ENCODE measurements at regions not wholly inside any gene's neighbourhood (a gene's known extent, or its start where the extent isn't known, plus 50 kb on each side); places are given as distances from the start of the nearest gene placed in this dataset.

- in situ Hi-C loops (cut with HindIII; ENCODE audit: low pct_ligation_motif_present, low sequenced_read_pairs) = no loop called here
- H3K27ac ChIP-seq = no peak overlapping the region
- TF ChIP-seq CTCF (IDR thresholded peaks at IDR 0.05; ENCODE audit: low read depth, low read length, missing control alignments) = no peak
- H3K36me3 ChIP-seq (replicated peaks) = no peaks in the 10 kb centered on the region
- no peaks in the 10 kb centered on the region for H3K27me3 ChIP-seq (replicated peaks)
- DNase-seq = no peak
- no peak overlapping the region for H3K4me3 ChIP-seq (ENCODE audit: low read depth, low read length)
Measured at GRCh38 chr2:173851141-173851641, 114.0 kb downstream of the SP3 start.

DNA sequence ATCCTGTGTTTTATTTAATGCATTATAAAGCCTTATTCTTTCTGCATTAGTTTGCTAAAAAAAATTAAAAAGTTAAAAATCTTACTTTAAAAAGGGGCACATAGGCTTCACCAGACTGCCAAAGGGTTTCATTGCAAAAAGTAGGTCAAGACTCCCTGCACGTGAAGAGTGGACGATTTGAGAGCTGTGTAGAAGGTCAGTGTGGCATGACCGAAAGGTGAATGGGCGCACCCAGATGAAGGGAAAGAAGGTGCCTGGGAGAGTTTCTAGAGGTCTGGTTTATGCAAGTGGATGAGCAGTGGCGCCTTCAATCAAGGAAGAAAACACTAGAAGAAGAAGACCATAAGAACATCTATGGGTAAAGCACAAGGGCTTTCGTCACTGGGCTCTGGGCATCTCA is 111.0 kb downstream of the SP3 start:
- no peaks in the 10 kb centered on the region for H3K36me3 ChIP-seq (replicated peaks)
- in situ Hi-C loops (cut with HindIII; ENCODE audit: low pct_ligation_motif_present, low sequenced_read_pairs) = no loop called here
- no peak overlapping the region for H3K4me3 ChIP-seq (ENCODE audit: low read depth, low read length)
- no peak for DNase-seq
- H3K27ac ChIP-seq = no peak overlapping the region
- no peaks in the 10 kb centered on the region for H3K27me3 ChIP-seq (replicated peaks)
- TF ChIP-seq CTCF (IDR thresholded peaks at IDR 0.05; ENCODE audit: low read depth, low read length, missing control alignments) = no peak

- DNase-seq = peak; percentile 29
- TF ChIP-seq CTCF (IDR thresholded peaks at IDR 0.05; ENCODE audit: low read depth, low read length, missing control alignments) = no peak
- Histone ChIP-seq H3K36me3 (replicated peaks) (no peaks in the 10 kb centered on the region), H3K27ac (no peak overlapping the region), H3K4me3 (ENCODE audit: low read depth, low read length) (no peak overlapping the region), H3K27me3 (replicated peaks) (no peaks in the 10 kb centered on the region)
- in situ Hi-C loops (cut with HindIII; ENCODE audit: low pct_ligation_motif_present, low sequenced_read_pairs) = no loop called here
Measured at GRCh38 chr2:173854840-173855239, 110.3 kb downstream of the SP3 start.

GRCh38 chr2:173855661-173856060 is 109.5 kb downstream of the SP3 start:
- TF ChIP-seq CTCF (IDR thresholded peaks at IDR 0.05; ENCODE audit: low read depth, low read length, missing control alignments) = no peak
- Histone ChIP-seq H3K4me3 (ENCODE audit: low read depth, low read length) (no peak overlapping the region), H3K27me3 (replicated peaks) (no peaks in the 10 kb centered on the region), H3K36me3 (replicated peaks) (no peaks in the 10 kb centered on the region), H3K27ac (no peak overlapping the region)
- in situ Hi-C loops (cut with HindIII; ENCODE audit: low pct_ligation_motif_present, low sequenced_read_pairs) = no loop called here
- no peak for DNase-seq
